ENCODE measurements at regions not wholly inside any gene's neighbourhood (a gene's known extent, or its start where the extent isn't known, plus 50 kb on each side); places are given as distances from the start of the nearest gene placed in this dataset.

GRCh38 chr13:90710164-90710759 is 637.2 kb upstream of the MIR17HG start:
- TF ChIP-seq POLR2AphosphoS5 (IDR thresholded peaks at IDR 0.05; ENCODE audit: borderline replicate concordance, low read depth, low read length) (no peak), EZH2 (IDR thresholded peaks at IDR 0.05) (no peak)
